HepG2 (cell line): ENCODE measurements at regions not wholly inside any gene's neighbourhood (a gene's known extent, or its start where the extent isn't known, plus 50 kb on each side); places are given as distances from the start of the nearest gene placed in this dataset.
A peak's percentile ranks its signal among the peaks of the same experiment; 100 is the strongest.

Experiments used
- ATAC-seq: fragments of 200-7000 bp; cut with Tn5 transposase; 3 replicates; pipeline ENCODE4 v1.9.1; 2020; ENCODE audit warnings: mild to moderate bottlenecking, moderate library complexity
- BruUV-seq: library from RNA; stranded (reverse); fragments of 400-500 nt; replicated peaks from 2 replicates; lab custom pipeline; 2021; lab: Mats Ljungman, UMichigan
- CTCF ChIA-PET: fragments of 300-600 bp; formaldehyde crosslinking; extraction: SDS; loops from one replicate; lab custom pipeline; 2021; ENCODE audit warnings: low total read pairs, inconsistent platforms, low intra/inter-chr PET ratio; lab: Yijun Ruan, JAX
- POLR2A ChIA-PET: fragments of 350-600 bp; sonication (Branson Sonifier 250); formaldehyde crosslinking; loops from one replicate; lab custom pipeline; 2020; ENCODE audit warnings: antibody characterized with exemption, inconsistent platforms; lab: Yijun Ruan, JAX
- DNase-seq: peaks from one replicate; pipeline ENCODE4 v3.0.0-alpha.2; 2015; ENCODE audit warnings: low spot score
- FAIRE-seq: peaks from 3 replicates; lab custom pipeline; 2011; peaks lifted over from hg19 to GRCh38; lab: Jason Lieb, UNC
- H2AFZ ChIP-seq: one replicate; pipeline ENCODE4 v1.6.1; 2011; ENCODE audit warnings: low read length, inconsistent platforms
- H3K27ac ChIP-seq: fragments of 300-600 bp; 3 replicates; pipeline ENCODE4 v1.8.0; 2011; ENCODE audit warnings: mixed run types, mild to moderate bottlenecking, mixed read lengths, low read length, inconsistent platforms; ENCODE audit not compliant: insufficient read depth; ENCODE audit errors: extremely low read length
- H3K27me3 ChIP-seq, 2 experiments: fragments of 200-600 bp in 1 of 2; 2 replicates in 1 of 2; 3 replicates in 1 of 2; pipeline versions ENCODE4 v1.6.0 to v1.8.0; 2011; ENCODE audit warnings: low read length in 2 of 2, mild to moderate bottlenecking in 2 of 2, moderate library complexity in 2 of 2, inconsistent platforms in 1 of 2; ENCODE audit not compliant: insufficient read depth in 2 of 2, control insufficient read depth in 1 of 2
- H3K36me3 ChIP-seq, 2 experiments: fragments of 200-600 bp in 1 of 2; replicated peaks in 1 of 2; 2 replicates in 1 of 2; 3 replicates in 1 of 2; pipeline versions ENCODE4 v1.5.1 to v1.8.0; 2011; ENCODE audit warnings: low read length in 2 of 2, inconsistent platforms in 1 of 2; ENCODE audit not compliant: insufficient read depth in 2 of 2, control insufficient read depth in 1 of 2
- H3K4me1 ChIP-seq: 2 replicates; pipeline ENCODE4 v1.5.1; 2012; ENCODE audit warnings: low read length, inconsistent platforms; ENCODE audit not compliant: insufficient read depth
- H3K4me2 ChIP-seq: 2 replicates; pipeline ENCODE4 v1.6.0; 2011; ENCODE audit warnings: low read depth, low read length, inconsistent platforms
- H3K4me3 ChIP-seq, 3 experiments: fragments of 200-600 bp in 1 of 3; sonication (generic), shearing (Covaris generic) in 1 of 3; replicated peaks in 1 of 3; 2 replicates each; pipeline ENCODE4 v1.5.1; 2011 to 2016; ENCODE audit warnings: low read length in 3 of 3, inconsistent platforms in 2 of 3, low read depth in 2 of 3, mild to moderate bottlenecking in 2 of 3, control low read depth in 1 of 3, mixed read lengths in 1 of 3; ENCODE audit not compliant: insufficient read depth in 1 of 3
- H3K79me2 ChIP-seq: one replicate; pipeline ENCODE4 v1.6.1; 2011; ENCODE audit warnings: low read length, inconsistent platforms; ENCODE audit not compliant: insufficient read depth
- H3K9ac ChIP-seq: 2 replicates; pipeline ENCODE4 v1.6.0; 2011; ENCODE audit warnings: mild to moderate bottlenecking, low read depth, low read length, inconsistent platforms; ENCODE audit not compliant: insufficient read depth
- H3K9me3 ChIP-seq: 2 replicates; pipeline ENCODE4 v1.5.1; 2012; ENCODE audit warnings: mild to moderate bottlenecking, low read length
- H4K20me1 ChIP-seq: 2 replicates; pipeline ENCODE4 v1.6.0; 2011; ENCODE audit warnings: inconsistent platforms, mild to moderate bottlenecking, low read length, moderate library complexity; ENCODE audit not compliant: insufficient read depth
- KDM1A ChIP-seq: IDR thresholded peaks from 2 replicates; pipeline ENCODE4 v1.6.1; 2016; ENCODE audit warnings: missing compliant biosample characterization
- KDM2A ChIP-seq: sonication (generic); formaldehyde crosslinking; IDR thresholded peaks from 2 replicates; pipeline ENCODE4 v1.4.0; 2020; ENCODE audit warnings: low read depth, missing genetic modification reagents, borderline replicate concordance
- STAG1 ChIP-seq: sonication (generic); formaldehyde crosslinking; IDR thresholded peaks from 2 replicates; pipeline ENCODE4 v1.4.0; 2020; ENCODE audit warnings: missing genetic modification reagents
- TGIF2 ChIP-seq: IDR thresholded peaks from 2 replicates; pipeline ENCODE4 v1.6.1; 2016; ENCODE audit warnings: control low read depth, missing compliant biosample characterization
- ZNF598 ChIP-seq: sonication (generic); formaldehyde crosslinking; IDR thresholded peaks from 2 replicates; pipeline ENCODE4 v1.5.1; 2020; ENCODE audit warnings: mild to moderate bottlenecking, missing genetic modification reagents, borderline replicate concordance
- ZNF616 ChIP-seq: sonication (generic); formaldehyde crosslinking; IDR thresholded peaks from 2 replicates; pipeline ENCODE4 v1.5.0; 2020; ENCODE audit warnings: low read depth, mild to moderate bottlenecking, missing genetic modification reagents
- WGBS: methylation state at CpG from one replicate; pipeline ENCODE4 v1.1.6; 2017; ENCODE audit warnings: low lambda C conversion rate; 5-methylcytosine and 5-hydroxymethylcytosine counted together
- in situ Hi-C: cut with HindIII; loops from 2 replicates; pipeline ENCODE4 v1.10.0; 2017; ENCODE audit warnings: low pct_unique_long_range_greater_than_20kb; ENCODE audit not compliant: extremely low pct_ligation_motif_present
- intact Hi-C: fragments of 100-400 bp; cut with micrococcal nuclease; formaldehyde crosslinking; loops from one replicate; pipeline ENCODE4 v1.10.0; 2022; ENCODE audit not compliant: unreplicated experiment
- TF ChIP-seq, protein P1 (sequence below): sonication (generic); formaldehyde crosslinking; IDR thresholded peaks from 2 replicates; pipeline ENCODE4 v1.5.0; 2020; ENCODE audit warnings: mild to moderate bottlenecking, missing genetic modification reagents, moderate library complexity
- TF ChIP-seq, protein P2 (sequence below): sonication (generic); formaldehyde crosslinking; IDR thresholded peaks from 2 replicates; pipeline ENCODE4 v1.4.0; 2020; ENCODE audit warnings: missing genetic modification reagents, borderline replicate concordance

DNA sequence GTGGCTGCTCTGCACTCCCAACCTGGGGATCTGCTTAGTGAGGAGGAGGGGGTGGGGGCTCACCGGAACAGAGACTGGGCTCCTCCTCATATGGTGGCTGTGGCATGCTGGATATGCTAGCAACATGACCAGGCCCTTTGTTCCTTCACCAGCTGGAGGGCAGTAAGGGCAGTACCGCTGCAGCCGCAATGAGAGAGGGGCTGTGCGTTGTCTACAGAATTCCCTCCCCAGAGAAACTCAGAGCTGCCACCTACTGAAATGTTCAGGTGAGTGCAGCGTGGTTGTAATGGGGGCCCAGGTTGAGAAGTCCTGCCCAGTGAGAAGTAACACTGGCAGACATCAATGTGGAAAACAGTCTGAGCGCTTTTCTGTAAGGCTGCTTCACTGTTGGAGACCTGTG lies 1211.9 kb upstream of the NXPH2 start (continued):
- TF ChIP-seq, protein P1, sequence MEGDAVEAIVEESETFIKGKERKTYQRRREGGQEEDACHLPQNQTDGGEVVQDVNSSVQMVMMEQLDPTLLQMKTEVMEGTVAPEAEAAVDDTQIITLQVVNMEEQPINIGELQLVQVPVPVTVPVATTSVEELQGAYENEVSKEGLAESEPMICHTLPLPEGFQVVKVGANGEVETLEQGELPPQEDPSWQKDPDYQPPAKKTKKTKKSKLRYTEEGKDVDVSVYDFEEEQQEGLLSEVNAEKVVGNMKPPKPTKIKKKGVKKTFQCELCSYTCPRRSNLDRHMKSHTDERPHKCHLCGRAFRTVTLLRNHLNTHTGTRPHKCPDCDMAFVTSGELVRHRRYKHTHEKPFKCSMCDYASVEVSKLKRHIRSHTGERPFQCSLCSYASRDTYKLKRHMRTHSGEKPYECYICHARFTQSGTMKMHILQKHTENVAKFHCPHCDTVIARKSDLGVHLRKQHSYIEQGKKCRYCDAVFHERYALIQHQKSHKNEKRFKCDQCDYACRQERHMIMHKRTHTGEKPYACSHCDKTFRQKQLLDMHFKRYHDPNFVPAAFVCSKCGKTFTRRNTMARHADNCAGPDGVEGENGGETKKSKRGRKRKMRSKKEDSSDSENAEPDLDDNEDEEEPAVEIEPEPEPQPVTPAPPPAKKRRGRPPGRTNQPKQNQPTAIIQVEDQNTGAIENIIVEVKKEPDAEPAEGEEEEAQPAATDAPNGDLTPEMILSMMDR (CRISPR knock-in tag) = peak; percentile 59
- peak; percentile 46 for TF ChIP-seq STAG1 (CRISPR knock-in tag)

DNA sequence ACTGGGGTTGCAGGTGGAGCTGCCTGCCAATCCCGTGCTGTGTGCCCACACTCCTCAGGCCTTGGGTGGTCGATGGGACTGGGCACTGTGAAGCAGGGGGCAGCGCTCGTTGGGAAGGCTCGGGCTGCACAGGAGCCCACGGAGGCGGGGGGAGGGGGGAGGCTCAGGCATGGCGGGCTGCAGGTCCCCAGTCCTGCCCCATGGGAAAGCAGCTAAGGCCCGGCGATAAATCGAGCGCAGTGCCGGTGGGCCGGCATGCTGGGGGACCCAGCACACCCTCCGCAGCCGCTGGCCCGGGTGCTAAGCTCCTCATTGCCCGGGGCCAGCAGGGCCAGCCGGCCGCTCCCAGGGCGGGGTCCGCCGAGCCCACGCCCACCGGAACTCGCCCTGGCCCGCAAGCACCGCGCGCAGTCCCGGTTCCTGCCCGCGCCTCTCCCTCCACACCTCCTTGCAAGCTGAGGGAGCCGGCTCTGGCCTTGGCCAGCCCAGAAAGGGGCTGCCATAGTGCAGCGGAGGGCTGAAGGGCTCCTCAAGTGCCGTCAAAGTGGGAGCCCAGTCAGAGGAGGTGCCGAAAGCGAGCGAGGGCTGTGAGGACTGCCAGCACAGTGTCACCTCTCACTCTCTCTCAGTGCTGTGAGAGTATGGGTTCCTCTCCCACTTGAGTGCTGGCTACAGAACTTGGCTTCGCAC lies 1210.6 kb upstream of the NXPH2 start:
- H3K27me3 ChIP-seq = no peaks in the 10 kb centered on the region
- no peaks in the 10 kb centered on the region for H4K20me1 ChIP-seq
- ChIA-PET CTCF (no interaction called here), POLR2A (no interaction called here)
- FAIRE-seq (no peak), DNase-seq (no peak), ATAC-seq (peak; percentile 18; the same call in 2 of the 3 replicates)
- no peak overlapping the region for H3K4me3 ChIP-seq
- TF ChIP-seq, protein P2, sequence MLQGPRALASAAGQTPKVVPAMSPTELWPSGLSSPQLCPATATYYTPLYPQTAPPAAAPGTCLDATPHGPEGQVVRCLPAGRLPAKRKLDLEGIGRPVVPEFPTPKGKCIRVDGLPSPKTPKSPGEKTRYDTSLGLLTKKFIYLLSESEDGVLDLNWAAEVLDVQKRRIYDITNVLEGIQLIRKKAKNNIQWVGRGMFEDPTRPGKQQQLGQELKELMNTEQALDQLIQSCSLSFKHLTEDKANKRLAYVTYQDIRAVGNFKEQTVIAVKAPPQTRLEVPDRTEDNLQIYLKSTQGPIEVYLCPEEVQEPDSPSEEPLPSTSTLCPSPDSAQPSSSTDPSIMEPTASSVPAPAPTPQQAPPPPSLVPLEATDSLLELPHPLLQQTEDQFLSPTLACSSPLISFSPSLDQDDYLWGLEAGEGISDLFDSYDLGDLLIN (CRISPR knock-in tag) = no peak
- TF ChIP-seq TGIF2 (CRISPR knock-in tag) (no peak), KDM2A (CRISPR knock-in tag) (no peak), ZNF616 (CRISPR knock-in tag) (no peak), ZNF598 (CRISPR knock-in tag) (no peak), KDM1A (CRISPR knock-in tag) (no peak)
- WGBS = 83% methylated on average over 39 of the region's 40 CpGs
- no peaks in the 10 kb centered on the region for H3K36me3 ChIP-seq
- H2AFZ ChIP-seq = no peak overlapping the region
- no TSS peak for BruUV-seq
- peaks cover 7% of the 10 kb centered on the region; the same call in 1 of the 2 replicates for H3K4me1 ChIP-seq
- H3K9ac ChIP-seq = no peak overlapping the region
- H3K9me3 ChIP-seq = no peaks in the 10 kb centered on the region
- intact Hi-C loops = no loop called here
- H3K79me2 ChIP-seq = no peaks in the 10 kb centered on the region
- in situ Hi-C loops = no loop called here
- no peak overlapping the region for H3K4me2 ChIP-seq
- no peak overlapping the region for H3K27ac ChIP-seq
